ENCODE measurements at regions not wholly inside any gene's neighbourhood (a gene's known extent, or its start where the extent isn't known, plus 50 kb on each side); places are given as distances from the start of the nearest gene placed in this dataset.

GRCh38 chr10:126849646-126850045, 55.6 kb upstream of the DOCK1 start:
- TF ChIP-seq RFX5 (IDR thresholded peaks at IDR 0.05; ENCODE audit: low read depth, low read length) (no peak), CTCF (conservative IDR thresholded peaks at IDR 0.05; ENCODE audit: low read depth, low read length) (no peak), RAD21 (IDR thresholded peaks at IDR 0.05; ENCODE audit: low read length) (no peak), POLR2A (IDR thresholded peaks at IDR 0.05; ENCODE audit: low read depth, low read length) (no peak), MAFK (IDR thresholded peaks at IDR 0.05; ENCODE audit: low read depth, low read length) (no peak), RCOR1 (IDR thresholded peaks at IDR 0.05; ENCODE audit: insufficient replicate concordance, low read length) (no peak), SMC3 (IDR thresholded peaks at IDR 0.05; ENCODE audit: low read depth, low read length) (no peak), CEBPB (IDR thresholded peaks at IDR 0.05; ENCODE audit: low read depth, low read length) (no peak), FOS (IDR thresholded peaks at IDR 0.05; ENCODE audit: low read depth, low read length) (no peak), NFE2L2 (IDR thresholded peaks at IDR 0.05; ENCODE audit: low read depth, low read length) (no peak), CHD1 (IDR thresholded peaks at IDR 0.05; ENCODE audit: low read depth, low read length) (no peak), MXI1 (IDR thresholded peaks at IDR 0.05; ENCODE audit: borderline replicate concordance, low read depth, low read length) (no peak), MAZ (IDR thresholded peaks at IDR 0.05; ENCODE audit: borderline replicate concordance, low read depth, low read length) (no peak), USF2 (IDR thresholded peaks at IDR 0.05; ENCODE audit: low read depth, low read length) (no peak)

All from IMR-90 (cell line).